ENCODE measurements at regions not wholly inside any gene's neighbourhood (a gene's known extent, or its start where the extent isn't known, plus 50 kb on each side); places are given as distances from the start of the nearest gene placed in this dataset.

GRCh38 chr1:59230622-59231021 lies 66.3 kb upstream of the FGGY start:
- no peaks in the 10 kb centered on the region for H3K36me3 ChIP-seq
- TF ChIP-seq CTCF (IDR thresholded peaks at IDR 0.05; ENCODE audit: low read depth, low read length), result no peak
- H3K27ac ChIP-seq, result no peak overlapping the region

DNA sequence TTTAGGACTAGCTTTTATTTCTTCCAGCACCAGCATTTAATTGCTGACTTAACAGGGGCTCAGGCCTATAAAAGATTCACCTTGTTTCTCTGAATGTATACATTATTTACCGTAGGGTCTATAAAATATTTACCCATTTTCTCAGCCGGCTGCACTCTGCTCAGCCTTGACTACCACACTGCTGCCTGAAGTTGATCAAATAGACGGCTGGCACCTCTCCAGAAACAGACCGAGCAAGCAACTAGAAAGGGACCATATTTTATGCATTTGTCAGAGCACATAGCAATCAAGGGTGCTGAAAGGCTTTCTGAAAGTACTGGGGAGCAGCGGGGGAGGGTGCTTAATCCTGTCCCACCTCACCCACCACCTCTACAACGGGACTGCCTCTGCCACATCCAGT lies 64.7 kb upstream of the FGGY start:
- no peaks in the 10 kb centered on the region for H3K27me3 ChIP-seq (ENCODE audit: insufficient read depth, low read depth, severe bottlenecking)
- H3K4me3 ChIP-seq (ENCODE audit: low read depth, low read length), result no peak overlapping the region
- DNase-seq, result no peak
- no peaks in the 10 kb centered on the region for H3K9me3 ChIP-seq (ENCODE audit: severe bottlenecking)
- H3K27ac ChIP-seq, result no peak overlapping the region
- H3K36me3 ChIP-seq, result no peaks in the 10 kb centered on the region
- TF ChIP-seq CTCF (IDR thresholded peaks at IDR 0.05; ENCODE audit: low read depth, low read length), result no peak

More at GRCh38 chr1:59230622-59231021, 66.3 kb upstream of the FGGY start:
- Histone ChIP-seq H3K27me3 (ENCODE audit: insufficient read depth, low read depth, severe bottlenecking) (no peaks in the 10 kb centered on the region), H3K4me3 (ENCODE audit: low read depth, low read length) (no peak overlapping the region), H3K9me3 (ENCODE audit: severe bottlenecking) (no peaks in the 10 kb centered on the region)
- DNase-seq, result no peak

DNA sequence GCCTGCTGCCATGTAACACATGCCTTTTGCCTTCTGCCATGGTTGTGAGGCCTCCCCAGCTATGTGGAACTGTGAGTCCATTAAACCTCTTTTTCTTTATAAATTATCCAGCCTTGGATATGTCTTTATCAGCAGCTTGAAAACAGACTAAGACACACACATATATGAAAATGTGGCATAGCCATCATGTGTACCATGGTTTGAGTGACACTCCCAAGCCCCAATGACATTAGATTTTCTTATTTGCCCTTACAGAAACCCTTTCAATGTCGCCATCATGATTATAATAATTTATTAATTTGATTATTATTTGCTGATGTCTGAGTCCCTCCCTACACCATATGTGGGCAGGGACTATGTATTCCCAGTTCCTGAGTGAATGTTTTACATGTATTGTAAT lies 63.5 kb upstream of the FGGY start:
- no peak for DNase-seq
- Histone ChIP-seq H3K9me3 (ENCODE audit: severe bottlenecking) (no peaks in the 10 kb centered on the region), H3K36me3 (no peaks in the 10 kb centered on the region), H3K27ac (no peak overlapping the region), H3K27me3 (ENCODE audit: insufficient read depth, low read depth, severe bottlenecking) (no peaks in the 10 kb centered on the region), H3K4me3 (ENCODE audit: low read depth, low read length) (no peak overlapping the region)
- no peak for TF ChIP-seq CTCF (IDR thresholded peaks at IDR 0.05; ENCODE audit: low read depth, low read length)

- DNase-seq, result no peak
- H3K9me3 ChIP-seq (ENCODE audit: severe bottlenecking), result no peaks in the 10 kb centered on the region
- H3K27ac ChIP-seq, result no peak overlapping the region
- H3K4me3 ChIP-seq (ENCODE audit: low read depth, low read length), result no peak overlapping the region
- no peaks in the 10 kb centered on the region for H3K27me3 ChIP-seq (ENCODE audit: insufficient read depth, low read depth, severe bottlenecking)
- no peaks in the 10 kb centered on the region for H3K36me3 ChIP-seq
- no peak for TF ChIP-seq CTCF (IDR thresholded peaks at IDR 0.05; ENCODE audit: low read depth, low read length)
Measured at GRCh38 chr1:59236721-59237545, 60.0 kb upstream of the FGGY start.

- no peak for DNase-seq
- no peak overlapping the region for H3K27ac ChIP-seq
Measured at GRCh38 chr1:59237900-59238299, 59.0 kb upstream of the FGGY start.

More at GRCh38 chr1:59237900-59238299, 59.0 kb upstream of the FGGY start:
- H3K9me3 ChIP-seq (ENCODE audit: severe bottlenecking), result no peaks in the 10 kb centered on the region
- no peak overlapping the region for H3K4me3 ChIP-seq (ENCODE audit: low read depth, low read length)
- TF ChIP-seq CTCF (IDR thresholded peaks at IDR 0.05; ENCODE audit: low read depth, low read length), result no peak
- H3K36me3 ChIP-seq, result no peaks in the 10 kb centered on the region
- no peaks in the 10 kb centered on the region for H3K27me3 ChIP-seq (ENCODE audit: insufficient read depth, low read depth, severe bottlenecking)
